GM21786 (cell line): ENCODE measurements at regions not wholly inside any gene's neighbourhood (a gene's known extent, or its start where the extent isn't known, plus 50 kb on each side); places are given as distances from the start of the nearest gene placed in this dataset.
"Not testable (repeated sequence)": the region's sequence is repeated elsewhere in the genome, so short reads cannot be mapped to it uniquely, and the experiment has no call there.

Experiments used
- ATAC-seq: cut with Tn5 transposase; IDR thresholded peaks from one replicate; pipeline ENCODE4 v1.9.1; 2021; ENCODE audit not compliant: unreplicated experiment

DNA sequence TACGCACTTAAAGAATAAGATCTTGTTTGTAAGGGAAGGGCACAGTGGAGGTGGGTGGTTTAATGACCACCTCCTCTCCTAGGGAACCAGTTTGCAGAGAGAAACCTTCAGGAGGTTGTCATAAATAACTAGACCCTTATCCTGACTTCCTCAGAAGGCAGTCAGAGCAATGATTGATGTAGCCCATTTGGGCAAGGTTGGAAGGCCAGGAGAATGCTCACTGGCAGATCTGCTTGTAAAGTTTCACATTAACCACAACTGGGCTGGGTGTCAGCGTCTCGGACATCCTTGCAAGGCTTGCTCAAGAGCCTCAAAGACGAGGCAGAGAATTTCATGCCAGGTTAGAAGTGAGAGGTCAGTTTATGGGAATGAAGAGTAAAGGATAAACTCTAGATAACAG, 87.6 kb upstream of the TRABD2B start:
- no peak for ATAC-seq

GRCh38 chr1:48082271-48082962, 85.2 kb upstream of the TRABD2B start:
- no peak for ATAC-seq

DNA sequence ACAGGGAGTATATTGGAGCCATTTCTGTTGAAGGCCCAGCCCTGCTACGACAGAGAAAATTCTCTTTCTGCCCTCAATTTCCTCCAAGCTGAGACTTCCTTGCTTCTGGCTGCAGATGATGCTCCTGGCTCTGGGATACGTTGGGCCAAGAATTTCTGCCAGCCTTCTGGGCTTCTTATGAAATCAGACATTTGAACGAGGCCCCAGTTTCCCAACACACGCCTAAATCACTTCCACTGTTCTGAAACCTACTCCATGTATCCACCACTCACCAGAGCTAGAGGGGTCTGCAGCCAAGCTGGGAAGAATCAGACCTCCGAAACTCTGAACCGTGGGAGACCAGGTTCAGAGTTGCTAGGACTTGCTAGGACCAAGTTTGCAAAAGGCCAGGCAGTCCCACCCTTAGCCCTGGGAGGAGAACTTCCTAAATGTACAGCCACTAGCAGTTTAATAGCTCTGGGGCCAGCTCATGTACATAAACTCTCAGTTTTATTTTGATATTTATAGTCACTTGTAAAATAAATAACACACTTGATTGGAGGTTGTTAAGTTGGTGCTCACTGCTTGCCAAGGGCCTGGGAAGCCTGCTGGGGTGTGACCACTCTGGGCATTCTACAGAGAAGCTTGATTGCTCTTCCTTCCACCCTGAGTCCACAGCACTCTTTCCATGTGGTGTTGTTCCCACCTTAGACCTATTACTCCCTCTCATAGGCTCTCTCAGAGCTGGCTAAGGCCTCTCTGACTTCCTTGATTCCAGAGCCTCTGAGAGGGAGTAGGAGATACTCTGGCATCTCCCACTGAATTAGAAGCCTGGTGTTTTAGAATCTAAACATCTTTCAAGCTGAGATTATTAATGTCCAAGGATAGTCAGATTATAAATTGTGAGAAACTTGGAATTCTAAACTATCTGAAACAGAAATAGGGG, 83.4 kb upstream of the TRABD2B start:
- no peak for ATAC-seq

- ATAC-seq: no peak
Observed at GRCh38 chr1:48079096-48079495, 81.9 kb upstream of the TRABD2B start.

DNA sequence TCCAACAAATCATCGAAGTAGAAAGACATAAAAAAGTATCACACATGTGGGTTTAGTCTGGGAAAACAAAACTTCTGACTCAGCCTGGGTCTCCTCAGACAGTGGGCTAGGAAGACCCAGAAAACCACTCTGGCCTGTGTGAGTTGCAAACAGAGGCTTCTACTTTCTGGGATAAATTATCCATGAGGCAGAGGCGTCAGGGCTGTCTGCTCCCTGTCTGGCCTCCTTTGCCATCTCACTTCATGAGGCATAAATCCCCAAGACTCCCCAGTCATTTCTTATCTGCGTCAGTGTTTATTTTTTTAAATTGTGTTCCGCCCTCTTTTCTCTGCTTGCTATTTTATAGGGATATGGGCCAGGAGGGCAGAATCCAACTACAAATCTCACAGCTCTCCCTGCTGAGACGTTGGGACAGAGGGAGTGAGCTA, 80.6 kb upstream of the TRABD2B start:
- ATAC-seq: no peak

GRCh38 chr1:48076017-48076416, 78.8 kb upstream of the TRABD2B start:
- no peak for ATAC-seq

- no peak for ATAC-seq
Observed at GRCh38 chr1:48073798-48074530, 76.8 kb upstream of the TRABD2B start.

DNA sequence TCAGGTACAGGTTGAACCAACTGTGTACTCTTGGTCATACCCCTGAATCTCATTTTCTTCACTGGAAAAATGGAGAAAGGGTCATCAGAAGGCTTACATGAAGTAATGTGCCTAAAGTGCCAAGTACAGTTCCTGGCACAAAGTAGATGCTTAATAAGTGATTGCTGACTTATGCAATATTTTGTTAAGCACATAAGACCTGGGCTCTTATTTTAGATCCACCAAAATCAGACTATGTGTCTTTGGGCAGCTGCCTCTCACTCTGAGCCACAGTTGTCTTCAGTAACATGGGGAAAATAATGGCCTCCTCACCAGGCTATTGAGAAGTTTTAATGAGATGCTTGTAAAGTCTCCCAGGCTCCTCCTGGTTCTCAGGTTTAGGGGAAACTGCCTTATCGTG, 74.3 kb upstream of the TRABD2B start:
- no peak for ATAC-seq

GRCh38 chr1:48070396-48070750, 73.2 kb upstream of the TRABD2B start:
- ATAC-seq: no peak

DNA sequence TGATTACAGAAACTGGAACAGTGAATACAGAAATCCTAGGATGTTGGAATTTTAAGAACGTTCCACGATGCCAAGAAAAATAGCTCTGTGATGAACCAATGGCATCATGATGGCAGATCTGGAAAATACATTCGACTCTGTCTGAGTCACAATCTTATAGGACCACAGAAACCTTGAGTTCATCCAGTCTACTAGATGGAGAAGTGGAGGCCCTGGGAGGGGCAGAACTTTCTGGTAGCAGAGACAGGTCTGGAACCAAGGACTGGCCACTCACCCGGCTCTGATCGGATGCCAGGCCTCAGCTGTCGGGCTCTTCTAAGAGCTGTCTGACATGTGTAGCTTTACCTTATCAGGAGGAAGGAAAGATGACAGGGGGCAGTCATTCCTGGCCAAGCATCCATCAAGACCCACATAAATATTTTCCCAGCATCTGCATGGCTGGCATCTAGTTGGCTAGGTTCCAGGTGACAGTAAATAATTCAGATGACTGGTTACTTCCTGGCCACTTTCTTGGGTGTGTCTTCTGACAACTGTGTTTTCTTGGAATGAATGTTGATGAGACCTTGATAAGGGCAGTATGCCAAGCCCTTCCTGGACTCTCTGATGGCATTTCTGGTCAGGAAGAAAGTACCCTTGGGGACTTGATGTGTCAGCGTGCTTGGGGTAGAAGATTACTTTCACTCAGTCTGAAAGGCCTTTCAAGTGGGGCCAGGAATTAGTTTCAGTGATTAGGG, 72.6 kb upstream of the TRABD2B start:
- ATAC-seq: no peak

- ATAC-seq: no peak
Observed at GRCh38 chr1:48068206-48068605, 71.0 kb upstream of the TRABD2B start.

DNA sequence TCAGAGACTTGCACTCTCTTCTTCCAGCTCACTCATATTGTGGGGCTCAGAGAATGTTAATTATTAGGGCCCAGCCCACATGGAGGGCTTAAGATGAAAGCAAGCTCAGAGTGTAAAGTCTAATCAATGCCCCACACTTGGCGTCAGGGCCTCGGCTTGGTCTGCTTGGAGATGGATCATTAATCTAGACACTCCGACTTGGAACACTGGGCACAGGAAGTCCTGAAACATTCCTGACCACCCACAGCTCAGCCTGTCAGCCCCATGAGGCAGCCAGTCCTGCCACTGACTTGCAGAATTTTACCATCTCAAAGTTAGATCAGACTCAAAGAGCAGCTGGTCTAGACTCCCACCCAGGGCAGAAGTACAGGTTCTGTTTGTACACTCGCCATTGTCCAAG, 69.8 kb upstream of the TRABD2B start:
- no peak for ATAC-seq

- not testable (repeated sequence) for ATAC-seq
Observed at GRCh38 chr1:48064693-48065092, 67.5 kb upstream of the TRABD2B start.

GRCh38 chr1:48062353-48062752, 65.2 kb upstream of the TRABD2B start:
- no peak for ATAC-seq

GRCh38 chr1:48061162-48062136, 64.3 kb upstream of the TRABD2B start:
- ATAC-seq: peak; percentile 75

DNA sequence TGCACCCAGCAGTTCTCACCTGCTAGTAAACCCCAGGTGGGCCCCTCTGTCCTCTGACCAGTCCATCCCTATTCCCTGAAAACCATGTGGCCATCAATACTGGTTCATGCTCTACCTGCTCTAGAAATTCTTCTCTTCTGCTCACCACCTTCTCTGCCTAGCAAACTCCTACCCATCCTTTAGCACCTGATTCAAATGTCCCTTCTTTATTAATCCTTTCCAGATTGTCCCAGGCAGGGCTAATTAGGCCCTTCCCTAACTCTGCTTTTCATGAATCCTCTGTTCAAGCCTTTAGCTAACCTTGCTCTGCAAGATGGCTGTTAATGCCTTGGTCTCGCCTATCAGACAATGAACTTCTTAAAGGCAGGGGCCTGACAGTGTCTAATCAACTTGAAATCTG, 62.1 kb upstream of the TRABD2B start:
- ATAC-seq: no peak

- ATAC-seq: no peak
Observed at GRCh38 chr1:48058135-48059025, 61.2 kb upstream of the TRABD2B start.

DNA sequence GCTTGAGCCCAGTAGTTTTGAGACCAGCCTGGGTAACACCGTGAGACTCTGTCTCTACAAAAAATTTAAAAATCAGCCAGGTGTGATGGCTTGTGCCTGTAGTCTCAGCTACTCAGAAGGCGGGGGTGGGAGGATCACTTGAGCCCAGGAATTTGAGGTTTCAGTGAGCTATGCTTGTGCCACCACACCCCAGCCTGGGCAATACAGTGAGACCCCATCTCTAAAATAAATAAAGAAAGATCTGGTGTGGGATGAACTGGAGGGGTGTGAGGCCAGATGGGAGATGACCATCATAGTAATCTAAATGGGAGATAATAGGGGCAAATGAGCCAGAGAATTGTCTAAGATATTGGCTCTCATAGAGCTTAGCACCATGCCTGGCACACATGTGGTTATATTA, 60.1 kb upstream of the TRABD2B start:
- ATAC-seq: no peak
